ENCODE measurements at regions not wholly inside any gene's neighbourhood (a gene's known extent, or its start where the extent isn't known, plus 50 kb on each side); places are given as distances from the start of the nearest gene placed in this dataset.

- H3K4me3 ChIP-seq = no peak overlapping the region
- DNase-seq (no peak), ATAC-seq (no peak), FAIRE-seq (no peak)
- WGBS, 2 donors = 37 to 44% methylated on average over 3 of the region's 3 CpGs
- intact Hi-C loops (cut with DNase I) = no loop called here
- H3K27ac ChIP-seq = no peak overlapping the region
- H3K4me1 ChIP-seq = no peaks in the 10 kb centered on the region
- no peaks in the 10 kb centered on the region for H3K36me3 ChIP-seq
- no peaks in the 10 kb centered on the region for H3K27me3 ChIP-seq
- no peaks in the 10 kb centered on the region for H3K9me3 ChIP-seq
- no peak for TF ChIP-seq CTCF (IDR thresholded peaks at IDR 0.05)
Observed at GRCh38 chr4:27343411-27343810, 482.8 kb downstream of the STIM2 start.

- H3K36me3 ChIP-seq = no peaks in the 10 kb centered on the region
- H3K4me3 ChIP-seq = no peak overlapping the region
- ATAC-seq = no peak
- no peaks in the 10 kb centered on the region for H3K27me3 ChIP-seq
- no peak for TF ChIP-seq CTCF (IDR thresholded peaks at IDR 0.05)
- intact Hi-C loops (cut with DNase I) = no loop called here
- DNase-seq = no peak
- no peaks in the 10 kb centered on the region for H3K4me1 ChIP-seq
- WGBS, 2 donors = 74 to 90% methylated on average over 3 of the region's 3 CpGs
- FAIRE-seq = no peak
- H3K27ac ChIP-seq = no peak overlapping the region
- H3K9me3 ChIP-seq = no peaks in the 10 kb centered on the region
Observed at GRCh38 chr4:27350161-27350560, 489.5 kb downstream of the STIM2 start.

GRCh38 chr4:27357283-27357682 is 496.6 kb downstream of the STIM2 start:
- TF ChIP-seq CTCF (IDR thresholded peaks at IDR 0.05) = peak in 3 of 4 donors; percentile 12 to 23 (median 14)
- 10 to 15% methylated on average over 6 of the region's 6 CpGs for WGBS, 2 donors
- peak in 2 of 4 donors; percentile 44 to 64 for ATAC-seq
- Histone ChIP-seq H3K27me3 (no peaks in the 10 kb centered on the region), H3K4me1 (no peaks in the 10 kb centered on the region), H3K27ac (no peak overlapping the region), H3K36me3 (no peaks in the 10 kb centered on the region), H3K9me3 (no peaks in the 10 kb centered on the region), H3K4me3 (no peak overlapping the region)
- DNase-seq = no peak
- peak; percentile 43 for FAIRE-seq
- intact Hi-C loops (cut with DNase I) = no loop called here

- FAIRE-seq = no peak
- intact Hi-C loops (cut with DNase I) = no loop called here
Observed at GRCh38 chr4:27358269-27358668, 497.6 kb downstream of the STIM2 start.

GRCh38 chr4:27360131-27360530 is 499.5 kb downstream of the STIM2 start:
- no peak for TF ChIP-seq CTCF (IDR thresholded peaks at IDR 0.05)
- Histone ChIP-seq H3K27me3 (no peaks in the 10 kb centered on the region), H3K9me3 (no peaks in the 10 kb centered on the region), H3K4me1 (no peaks in the 10 kb centered on the region), H3K4me3 (no peak overlapping the region), H3K27ac (no peak overlapping the region), H3K36me3 (no peaks in the 10 kb centered on the region)
- no peak for ATAC-seq
- FAIRE-seq = no peak
- intact Hi-C loops (cut with DNase I) = no loop called here
- no peak for DNase-seq
- WGBS, 2 donors = 69 to 95% methylated on average over 1 of the region's 1 CpG

More at GRCh38 chr4:27358269-27358668, 497.6 kb downstream of the STIM2 start:
- no peaks in the 10 kb centered on the region for H3K9me3 ChIP-seq
- H3K4me1 ChIP-seq = no peaks in the 10 kb centered on the region
- TF ChIP-seq CTCF (IDR thresholded peaks at IDR 0.05) = no peak
- no peaks in the 10 kb centered on the region for H3K36me3 ChIP-seq
- no peak overlapping the region for H3K27ac ChIP-seq
- no peak for DNase-seq
- H3K27me3 ChIP-seq = no peaks in the 10 kb centered on the region
- 45 to 51% methylated on average over 2 of the region's 2 CpGs for WGBS, 2 donors
- no peak for ATAC-seq
- H3K4me3 ChIP-seq = no peak overlapping the region
